ENCODE measurements at regions not wholly inside any gene's neighbourhood (a gene's known extent, or its start where the extent isn't known, plus 50 kb on each side); places are given as distances from the start of the nearest gene placed in this dataset.
"Not testable (repeated sequence)": the region's sequence is repeated elsewhere in the genome, so short reads cannot be mapped to it uniquely, and the experiment has no call there.

DNA sequence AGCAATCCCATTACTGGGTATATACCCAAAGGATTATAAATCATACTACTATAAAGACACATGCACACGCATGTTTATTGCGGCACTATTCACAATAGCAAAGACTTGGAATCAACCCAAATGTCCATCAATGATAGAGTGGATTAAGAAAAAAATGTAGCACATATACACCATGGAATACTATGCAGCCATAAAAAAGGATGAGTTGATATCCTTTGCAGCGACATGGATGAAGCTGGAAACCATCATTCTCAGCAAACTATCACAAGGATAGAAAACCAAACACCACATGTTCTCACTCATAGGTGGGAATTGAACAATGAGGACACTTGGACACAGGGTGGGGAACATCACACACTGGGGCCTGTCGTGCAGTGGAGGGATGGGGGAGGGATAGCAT lies 83.7 kb upstream of the FAM174B start:
- not testable (repeated sequence) for H3K9me3 Mint-ChIP-seq, H3K4me1 Mint-ChIP-seq, H3K4me3 Mint-ChIP-seq, H3K27ac Mint-ChIP-seq, H3K27me3 Mint-ChIP-seq, H3K36me3 Mint-ChIP-seq

DNA sequence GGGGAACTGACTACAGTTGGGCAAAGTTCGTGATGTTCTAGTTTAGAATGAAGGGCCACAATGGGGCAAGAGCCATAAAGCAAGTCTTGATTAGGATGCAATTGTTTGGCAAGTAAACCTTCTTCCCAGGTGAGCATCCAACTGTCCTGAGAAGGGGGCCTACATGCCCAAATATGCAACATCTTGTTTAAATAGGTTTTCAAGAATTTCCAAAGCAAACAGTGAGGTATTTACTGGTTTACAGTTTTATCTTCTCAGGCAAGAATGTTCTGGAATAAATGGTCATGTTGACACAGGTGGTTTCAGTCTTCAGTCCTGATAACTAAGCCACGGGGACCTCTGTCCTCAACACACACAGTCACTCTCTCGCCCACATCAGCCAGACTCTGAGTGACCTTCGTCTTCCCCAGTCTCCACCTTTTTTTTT lies 90.3 kb upstream of the FAM174B start:
- Mint-ChIP-seq H3K27ac (no peak overlapping the region), H3K36me3 (peaks cover 4% of the 10 kb centered on the region), H3K4me3 (no peak overlapping the region), H3K4me1 (no peaks in the 10 kb centered on the region), H3K27me3 (no peaks in the 10 kb centered on the region), H3K9me3 (no peaks in the 10 kb centered on the region)

- H3K27ac Mint-ChIP-seq: no peak overlapping the region
- no peaks in the 10 kb centered on the region for H3K27me3 Mint-ChIP-seq
- H3K4me3 Mint-ChIP-seq: no peak overlapping the region
- no peaks in the 10 kb centered on the region for H3K9me3 Mint-ChIP-seq
- H3K36me3 Mint-ChIP-seq: peaks cover 4% of the 10 kb centered on the region
- H3K4me1 Mint-ChIP-seq: no peaks in the 10 kb centered on the region
These were observed 91.5 kb upstream of the FAM174B start for GRCh38 chr15:92747047-92747446.

- H3K4me3 Mint-ChIP-seq: no peak overlapping the region
- no peaks in the 10 kb centered on the region for H3K4me1 Mint-ChIP-seq
- no peak overlapping the region for H3K27ac Mint-ChIP-seq
- H3K27me3 Mint-ChIP-seq: no peaks in the 10 kb centered on the region
- peaks cover 4% of the 10 kb centered on the region for H3K36me3 Mint-ChIP-seq
- H3K9me3 Mint-ChIP-seq: no peaks in the 10 kb centered on the region
These were observed 93.6 kb upstream of the FAM174B start for GRCh38 chr15:92749216-92749615.

- Mint-ChIP-seq H3K27ac (no peak overlapping the region), H3K36me3 (peaks cover 3% of the 10 kb centered on the region), H3K4me1 (no peaks in the 10 kb centered on the region), H3K9me3 (no peaks in the 10 kb centered on the region), H3K4me3 (no peak overlapping the region), H3K27me3 (no peaks in the 10 kb centered on the region)
These were observed 94.4 kb upstream of the FAM174B start for GRCh38 chr15:92749946-92750345.

- no peaks in the 10 kb centered on the region for H3K9me3 Mint-ChIP-seq
- H3K4me1 Mint-ChIP-seq: no peaks in the 10 kb centered on the region
- H3K36me3 Mint-ChIP-seq: no peaks in the 10 kb centered on the region
- no peak overlapping the region for H3K27ac Mint-ChIP-seq
- no peaks in the 10 kb centered on the region for H3K27me3 Mint-ChIP-seq
- H3K4me3 Mint-ChIP-seq: no peak overlapping the region
These were observed 96.0 kb upstream of the FAM174B start for GRCh38 chr15:92751528-92751927.

- H3K4me3 Mint-ChIP-seq: no peak overlapping the region
- no peak overlapping the region for H3K27ac Mint-ChIP-seq
- no peaks in the 10 kb centered on the region for H3K36me3 Mint-ChIP-seq
- H3K9me3 Mint-ChIP-seq: no peaks in the 10 kb centered on the region
- no peaks in the 10 kb centered on the region for H3K4me1 Mint-ChIP-seq
- no peaks in the 10 kb centered on the region for H3K27me3 Mint-ChIP-seq
These were observed 98.0 kb upstream of the FAM174B start for GRCh38 chr15:92753591-92753990.

- Mint-ChIP-seq H3K36me3 (no peaks in the 10 kb centered on the region), H3K4me1 (no peaks in the 10 kb centered on the region), H3K27ac (no peak overlapping the region), H3K4me3 (no peak overlapping the region), H3K9me3 (no peaks in the 10 kb centered on the region), H3K27me3 (no peaks in the 10 kb centered on the region)
These were observed 107.9 kb upstream of the FAM174B start for GRCh38 chr15:92763459-92763858.

- H3K9me3 Mint-ChIP-seq, H3K36me3 Mint-ChIP-seq, H3K27me3 Mint-ChIP-seq, H3K4me3 Mint-ChIP-seq, H3K4me1 Mint-ChIP-seq, H3K27ac Mint-ChIP-seq: not testable (repeated sequence)
These were observed 112.6 kb upstream of the FAM174B start for GRCh38 chr15:92768131-92768530.

DNA sequence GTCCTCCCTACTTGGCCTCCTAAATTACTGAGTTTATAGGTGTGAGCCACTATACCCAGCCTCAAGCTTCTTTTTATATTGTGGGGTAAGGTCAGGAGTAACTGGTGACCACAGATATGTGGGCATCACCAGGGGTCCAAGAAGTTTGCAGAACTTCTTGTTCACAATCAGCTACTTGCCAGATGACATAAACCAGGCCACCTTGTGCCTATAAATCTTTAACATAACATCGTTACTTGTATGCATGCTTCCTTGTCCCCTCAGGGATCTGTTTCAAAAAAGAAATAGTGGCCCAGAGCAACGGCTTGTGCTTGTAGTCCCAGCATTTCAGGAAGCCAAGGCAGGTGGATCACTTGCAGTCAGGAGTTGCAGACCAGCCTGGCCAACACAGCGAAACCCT lies 115.1 kb upstream of the FAM174B start:
- peaks cover 2% of the 10 kb centered on the region for H3K36me3 Mint-ChIP-seq
- no peaks in the 10 kb centered on the region for H3K9me3 Mint-ChIP-seq
- H3K4me3 Mint-ChIP-seq: no peak overlapping the region
- H3K27me3 Mint-ChIP-seq: no peaks in the 10 kb centered on the region
- H3K4me1 Mint-ChIP-seq: no peaks in the 10 kb centered on the region
- H3K27ac Mint-ChIP-seq: no peak overlapping the region

GRCh38 chr15:92772061-92772460 lies 116.5 kb upstream of the FAM174B start:
- Mint-ChIP-seq H3K36me3 (peaks cover 2% of the 10 kb centered on the region), H3K4me3 (no peak overlapping the region), H3K9me3 (no peaks in the 10 kb centered on the region), H3K27ac (no peak overlapping the region), H3K27me3 (no peaks in the 10 kb centered on the region), H3K4me1 (no peaks in the 10 kb centered on the region)

- H3K27ac Mint-ChIP-seq: no peak overlapping the region
- no peaks in the 10 kb centered on the region for H3K4me1 Mint-ChIP-seq
- no peak overlapping the region for H3K4me3 Mint-ChIP-seq
- no peaks in the 10 kb centered on the region for H3K27me3 Mint-ChIP-seq
- H3K9me3 Mint-ChIP-seq: no peaks in the 10 kb centered on the region
- H3K36me3 Mint-ChIP-seq: peaks cover 2% of the 10 kb centered on the region
These were observed 117.2 kb upstream of the FAM174B start for GRCh38 chr15:92772626-92773244.

- no peaks in the 10 kb centered on the region for H3K27me3 Mint-ChIP-seq
- peaks cover 2% of the 10 kb centered on the region for H3K36me3 Mint-ChIP-seq
- H3K4me1 Mint-ChIP-seq: no peaks in the 10 kb centered on the region
- no peaks in the 10 kb centered on the region for H3K9me3 Mint-ChIP-seq
- H3K4me3 Mint-ChIP-seq: no peak overlapping the region
- H3K27ac Mint-ChIP-seq: no peak overlapping the region
These were observed 117.8 kb upstream of the FAM174B start for GRCh38 chr15:92773340-92773739.

GRCh38 chr15:92779874-92780273 lies 120.2 kb upstream of the CHD2 start:
- no peak overlapping the region for H3K27ac Mint-ChIP-seq

GRCh38 chr15:92780843-92781242 lies 119.3 kb upstream of the CHD2 start:
- Mint-ChIP-seq H3K4me1 (no peaks in the 10 kb centered on the region), H3K9me3 (no peaks in the 10 kb centered on the region), H3K27ac (no peak overlapping the region), H3K27me3 (no peaks in the 10 kb centered on the region), H3K4me3 (no peak overlapping the region), H3K36me3 (peaks cover 10% of the 10 kb centered on the region)

More at GRCh38 chr15:92779874-92780273, 120.2 kb upstream of the CHD2 start:
- no peaks in the 10 kb centered on the region for H3K9me3 Mint-ChIP-seq
- H3K36me3 Mint-ChIP-seq: peaks cover 7% of the 10 kb centered on the region
- H3K27me3 Mint-ChIP-seq: no peaks in the 10 kb centered on the region
- no peak overlapping the region for H3K4me3 Mint-ChIP-seq
- H3K4me1 Mint-ChIP-seq: no peaks in the 10 kb centered on the region

DNA sequence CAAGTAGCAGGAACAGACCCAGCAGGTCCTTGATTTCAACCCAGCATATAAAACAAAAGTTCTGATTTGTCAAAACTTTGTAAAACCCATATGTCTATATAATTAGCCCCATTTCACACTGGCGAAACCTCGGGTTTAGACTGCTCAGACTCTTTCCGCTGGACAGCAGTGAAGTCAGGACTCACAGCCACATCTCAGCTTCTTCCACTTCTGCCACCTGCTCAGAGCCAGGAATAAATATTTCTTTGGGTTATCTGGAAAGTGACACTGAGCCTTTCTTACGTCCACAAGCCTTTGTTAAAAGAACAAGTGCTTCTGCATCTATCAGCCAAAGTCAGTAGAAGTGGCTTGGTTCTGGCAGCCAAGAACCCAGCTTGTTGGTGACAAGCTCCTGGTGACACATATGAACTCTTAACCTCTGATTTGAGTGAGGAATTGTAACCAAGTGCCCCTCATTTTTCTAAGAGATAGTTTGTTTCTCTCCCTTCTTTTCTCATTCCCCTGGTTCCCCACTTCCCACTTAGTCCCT lies 118.1 kb upstream of the CHD2 start:
- peaks cover 10% of the 10 kb centered on the region for H3K36me3 Mint-ChIP-seq
- no peaks in the 10 kb centered on the region for H3K9me3 Mint-ChIP-seq
- H3K27ac Mint-ChIP-seq: no peak overlapping the region
- H3K4me1 Mint-ChIP-seq: no peaks in the 10 kb centered on the region
- H3K4me3 Mint-ChIP-seq: no peak overlapping the region
- H3K27me3 Mint-ChIP-seq: no peaks in the 10 kb centered on the region

- Mint-ChIP-seq H3K36me3 (peaks cover 8% of the 10 kb centered on the region), H3K9me3 (no peaks in the 10 kb centered on the region), H3K4me3 (no peak overlapping the region), H3K4me1 (no peaks in the 10 kb centered on the region), H3K27me3 (no peaks in the 10 kb centered on the region), H3K27ac (no peak overlapping the region)
These were observed 113.0 kb upstream of the CHD2 start for GRCh38 chr15:92787116-92787515.

Measured in activated naive CD4-positive, alpha-beta T cell treated with anti-CD3 and anti-CD28 coated beads, Interleukin-2, amount 50 U/mL, for 24 hours (primary cell).